Hepatocyte (in vitro differentiated cells): ENCODE measurements at regions not wholly inside any gene's neighbourhood (a gene's known extent, or its start where the extent isn't known, plus 50 kb on each side); places are given as distances from the start of the nearest gene placed in this dataset.

ENCODE experiments used
- CTCF ChIP-seq: fragments of 200-600 bp; sonication (generic); IDR thresholded peaks from 2 replicates; pipeline ENCODE4 v1.5.1; 2016; ENCODE audit warnings: antibody characterized with exemption, mild to moderate bottlenecking; ENCODE audit not compliant: poor library complexity
- EZH2 ChIP-seq: fragments of 200-600 bp; sonication (generic); IDR thresholded peaks from 2 replicates; pipeline ENCODE4 v1.6.1; 2016; ENCODE audit warnings: antibody characterized with exemption, mild to moderate bottlenecking, borderline replicate concordance

GRCh38 chr9:109729513-109729912 is 50.5 kb upstream of the PALM2AKAP2 start:
- TF ChIP-seq CTCF (no peak), EZH2 (no peak)
